Suprapubic skin (tissue), 3 donors: ENCODE measurements at regions not wholly inside any gene's neighbourhood (a gene's known extent, or its start where the extent isn't known, plus 50 kb on each side); places are given as distances from the start of the nearest gene placed in this dataset.

Source experiments
- POLR2A ChIP-seq, 2 donors: fragments of 450-650 bp; IDR thresholded peaks; one replicate each; pipeline ENCODE4 v1.6.1; 2017; ENCODE audit warnings: antibody characterized with exemption in 2 of 2, mild to moderate bottlenecking in 2 of 2, moderate library complexity in 2 of 2
- TF ChIP-seq, protein P1 (sequence below), 2 donors: fragments of 200-600 bp in 1 of 2; fragments of 450-650 bp in 1 of 2; sonication (generic) in 1 of 2; IDR thresholded peaks; one replicate each; pipeline ENCODE4 v1.5.1; 2016 to 2019; ENCODE audit warnings: antibody characterized with exemption in 2 of 2, mild to moderate bottlenecking in 1 of 2, moderate library complexity in 1 of 2

DNA sequence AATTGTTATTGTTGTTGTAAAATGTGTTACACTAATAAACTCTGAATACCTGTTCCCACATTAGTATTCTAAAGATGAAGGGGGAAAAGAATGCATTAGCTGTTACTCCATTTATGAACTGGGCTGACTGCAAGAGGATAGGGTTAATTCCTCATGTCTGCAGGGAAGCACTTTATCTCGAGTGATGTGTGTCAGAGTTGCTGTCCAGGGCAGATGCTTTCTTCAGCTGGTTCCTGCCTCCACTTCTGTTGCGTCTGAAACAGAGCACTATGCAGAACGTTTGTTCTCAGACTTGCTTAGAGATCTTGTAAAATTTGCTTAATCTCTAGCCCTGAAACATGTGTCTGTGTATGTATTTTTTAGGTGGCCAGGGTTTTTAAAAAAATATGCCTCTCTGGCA lies 318.8 kb downstream of the SPRY2 start:
- TF ChIP-seq, protein P1, sequence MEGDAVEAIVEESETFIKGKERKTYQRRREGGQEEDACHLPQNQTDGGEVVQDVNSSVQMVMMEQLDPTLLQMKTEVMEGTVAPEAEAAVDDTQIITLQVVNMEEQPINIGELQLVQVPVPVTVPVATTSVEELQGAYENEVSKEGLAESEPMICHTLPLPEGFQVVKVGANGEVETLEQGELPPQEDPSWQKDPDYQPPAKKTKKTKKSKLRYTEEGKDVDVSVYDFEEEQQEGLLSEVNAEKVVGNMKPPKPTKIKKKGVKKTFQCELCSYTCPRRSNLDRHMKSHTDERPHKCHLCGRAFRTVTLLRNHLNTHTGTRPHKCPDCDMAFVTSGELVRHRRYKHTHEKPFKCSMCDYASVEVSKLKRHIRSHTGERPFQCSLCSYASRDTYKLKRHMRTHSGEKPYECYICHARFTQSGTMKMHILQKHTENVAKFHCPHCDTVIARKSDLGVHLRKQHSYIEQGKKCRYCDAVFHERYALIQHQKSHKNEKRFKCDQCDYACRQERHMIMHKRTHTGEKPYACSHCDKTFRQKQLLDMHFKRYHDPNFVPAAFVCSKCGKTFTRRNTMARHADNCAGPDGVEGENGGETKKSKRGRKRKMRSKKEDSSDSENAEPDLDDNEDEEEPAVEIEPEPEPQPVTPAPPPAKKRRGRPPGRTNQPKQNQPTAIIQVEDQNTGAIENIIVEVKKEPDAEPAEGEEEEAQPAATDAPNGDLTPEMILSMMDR (IDR thresholded peaks at IDR 0.05) = no peak
- TF ChIP-seq POLR2A (IDR thresholded peaks at IDR 0.05) = no peak
